IPS-NIHi11 (cell line): ENCODE measurements at regions not wholly inside any gene's neighbourhood (a gene's known extent, or its start where the extent isn't known, plus 50 kb on each side); places are given as distances from the start of the nearest gene placed in this dataset.

Experiments
- DNase-seq: peaks from one replicate; pipeline ENCODE4 v3.0.0; 2012; ENCODE audit warnings: mixed read lengths, low spot score

GRCh38 chr3:84073664-84074063 lies 885.1 kb upstream of the CADM2 start:
- DNase-seq, result no peak

GRCh38 chr3:84074767-84075166 lies 884.0 kb upstream of the CADM2 start:
- no peak for DNase-seq

GRCh38 chr3:84077479-84077878 lies 881.3 kb upstream of the CADM2 start:
- DNase-seq, result peak; percentile 7

GRCh38 chr3:84082726-84083125 lies 876.1 kb upstream of the CADM2 start:
- no peak for DNase-seq

GRCh38 chr3:84092907-84093306 lies 865.9 kb upstream of the CADM2 start:
- DNase-seq, result no peak

- no peak for DNase-seq
Measured at GRCh38 chr3:84096188-84096587, 862.6 kb upstream of the CADM2 start.

- no peak for DNase-seq
Measured at GRCh38 chr3:84100861-84101260, 857.9 kb upstream of the CADM2 start.

GRCh38 chr3:84108442-84108971 lies 850.3 kb upstream of the CADM2 start:
- DNase-seq, result peak; percentile 10

GRCh38 chr3:84109911-84110310 lies 848.9 kb upstream of the CADM2 start:
- DNase-seq, result no peak

- DNase-seq, result peak; percentile 6
Measured at GRCh38 chr3:84110787-84111186, 848.0 kb upstream of the CADM2 start.

- DNase-seq, result no peak
Measured at GRCh38 chr3:84125201-84125721, 833.5 kb upstream of the CADM2 start.

GRCh38 chr3:84125760-84126159 lies 833.0 kb upstream of the CADM2 start:
- no peak for DNase-seq

- no peak for DNase-seq
Measured at GRCh38 chr3:84126160-84126559, 832.6 kb upstream of the CADM2 start.

- no peak for DNase-seq
Measured at GRCh38 chr3:84128024-84128423, 830.8 kb upstream of the CADM2 start.

GRCh38 chr3:84136425-84136824 lies 822.4 kb upstream of the CADM2 start:
- no peak for DNase-seq

GRCh38 chr3:84140631-84141030 lies 818.2 kb upstream of the CADM2 start:
- DNase-seq, result no peak

GRCh38 chr3:84141571-84141970 lies 817.2 kb upstream of the CADM2 start:
- no peak for DNase-seq

- no peak for DNase-seq
Measured at GRCh38 chr3:84165328-84165727, 793.5 kb upstream of the CADM2 start.

- DNase-seq, result no peak
Measured at GRCh38 chr3:84175449-84175848, 783.3 kb upstream of the CADM2 start.

GRCh38 chr3:84184937-84185336 lies 773.9 kb upstream of the CADM2 start:
- no peak for DNase-seq

- no peak for DNase-seq
Measured at GRCh38 chr3:84194029-84194428, 764.8 kb upstream of the CADM2 start.

- DNase-seq, result peak; percentile 15
Measured at GRCh38 chr3:84209474-84209873, 749.3 kb upstream of the CADM2 start.

GRCh38 chr3:84223512-84223911 lies 735.3 kb upstream of the CADM2 start:
- DNase-seq, result no peak

GRCh38 chr3:84224262-84224661 lies 734.5 kb upstream of the CADM2 start:
- DNase-seq, result no peak

GRCh38 chr3:84236261-84236660 lies 722.5 kb upstream of the CADM2 start:
- DNase-seq, result no peak
